NCI-H345 treated with DMSO at 0.1 percent for 48 hours (cell line): ENCODE measurements at regions not wholly inside any gene's neighbourhood (a gene's known extent, or its start where the extent isn't known, plus 50 kb on each side); places are given as distances from the start of the nearest gene placed in this dataset.

Experiments
- DNase-seq: peaks from one replicate; lab custom pipeline; 2025; ENCODE audit not compliant: unreplicated experiment; lab: John Stamatoyannopoulos, UW

DNA sequence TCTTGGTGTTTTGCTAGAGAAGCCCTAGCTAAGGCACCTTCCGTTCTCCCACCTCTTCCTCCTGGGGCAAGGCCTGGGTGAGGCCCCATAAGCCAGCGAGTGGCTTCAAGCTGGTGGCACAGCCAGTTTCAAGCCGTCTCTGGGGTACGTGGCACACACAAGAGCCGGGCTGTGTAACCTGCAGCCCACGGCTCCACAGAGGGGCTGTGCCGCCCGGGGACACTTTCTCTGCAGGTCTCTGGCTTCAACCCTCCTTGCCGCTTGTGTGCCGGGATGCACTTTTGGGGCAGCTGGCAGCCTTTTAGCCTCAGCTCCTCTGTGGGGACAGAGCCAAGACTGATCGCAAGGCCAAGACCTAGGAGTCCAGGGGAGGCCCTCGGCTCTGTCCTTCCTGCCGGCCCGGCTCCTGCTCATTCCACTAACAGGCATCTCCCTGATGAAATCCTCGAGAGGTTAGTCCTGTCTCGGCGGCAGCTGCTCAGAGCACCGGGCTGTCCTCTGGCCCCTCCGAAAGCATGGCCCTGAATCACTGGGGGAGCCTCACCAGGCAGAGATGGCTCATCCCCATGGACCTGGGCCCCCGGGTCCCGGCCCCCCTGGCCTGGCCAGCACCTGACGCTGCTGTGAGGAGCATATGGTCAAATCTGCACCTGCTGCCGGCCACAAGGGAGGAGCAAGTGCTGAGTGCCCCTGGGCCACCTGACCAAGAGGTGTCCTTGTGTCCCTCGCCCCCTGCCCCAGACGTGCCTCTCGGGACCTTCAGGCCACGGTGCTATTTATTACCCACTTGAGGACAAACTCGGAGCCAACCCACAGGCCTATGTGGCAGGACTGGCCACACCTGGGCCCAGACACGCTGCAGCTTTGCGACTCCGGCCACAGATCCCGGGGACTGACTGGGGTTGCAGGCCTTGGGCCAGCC is 98.5 kb downstream of the METRNL start:
- DNase-seq = no peak

DNA sequence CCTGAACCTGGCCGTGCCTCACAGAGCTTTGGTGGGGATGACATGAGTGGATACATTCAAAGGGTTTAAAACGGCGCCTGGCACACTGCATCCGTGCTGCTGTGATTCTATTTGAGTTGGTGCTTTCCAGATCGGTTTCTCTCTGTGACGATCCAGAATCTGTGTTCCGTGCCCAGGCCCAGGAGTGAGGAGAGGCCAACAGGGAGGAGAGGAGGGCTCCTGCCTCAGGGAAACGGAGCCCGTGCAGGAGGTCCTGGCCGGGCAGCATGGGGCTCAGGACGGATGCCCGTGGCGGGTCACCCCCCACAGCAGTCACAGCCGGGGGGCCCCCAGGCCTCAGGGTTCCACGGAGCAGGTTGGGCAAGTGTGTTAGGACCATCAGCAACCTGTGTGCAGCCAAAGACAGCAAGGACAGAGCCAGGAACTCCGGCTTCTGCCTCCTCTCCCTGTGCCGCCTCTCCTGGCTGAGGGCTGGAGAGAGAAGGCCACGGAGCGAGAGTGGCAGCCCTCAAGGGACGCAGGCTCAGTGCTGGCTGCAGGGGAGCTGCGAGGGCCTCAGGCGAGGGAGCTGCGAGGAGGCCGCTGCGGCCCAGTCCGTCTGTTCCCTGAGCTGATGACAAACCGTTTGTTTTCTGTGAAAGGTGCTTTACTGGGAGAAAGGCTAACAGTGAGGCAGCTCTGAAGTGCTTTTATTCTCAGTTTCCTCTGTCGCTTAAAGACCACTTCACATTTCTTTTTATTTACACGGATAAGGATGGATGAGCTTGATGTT is 99.3 kb downstream of the METRNL start:
- DNase-seq = peak; percentile 99

DNA sequence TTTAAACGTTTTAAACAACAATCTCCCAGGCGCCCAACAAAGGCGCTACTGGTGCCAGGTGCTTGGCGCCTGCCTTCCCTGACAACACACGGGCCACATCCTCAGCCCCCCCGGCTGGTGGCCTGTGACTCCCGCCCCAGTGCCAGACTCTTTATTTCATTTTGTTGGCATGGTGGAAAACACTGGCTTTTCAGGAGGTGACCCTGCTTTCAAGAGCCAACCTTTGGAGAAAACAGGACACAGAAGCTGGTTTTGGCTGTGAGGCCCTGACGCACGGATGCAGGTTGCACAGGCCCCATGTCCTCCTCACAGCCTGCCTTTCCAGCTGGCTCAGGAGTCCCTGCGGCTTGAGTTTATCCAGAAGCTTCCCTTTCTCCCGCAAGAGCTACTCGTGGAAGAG is 100.0 kb downstream of the METRNL start:
- no peak for DNase-seq

GRCh38 chr17:83179811-83180210 is 100.4 kb downstream of the METRNL start:
- no peak for DNase-seq

GRCh38 chr17:83180264-83180995 is 101.0 kb downstream of the METRNL start:
- DNase-seq = no peak

- no peak for DNase-seq
Observed at GRCh38 chr17:83180996-83181481, 101.6 kb downstream of the METRNL start.

DNA sequence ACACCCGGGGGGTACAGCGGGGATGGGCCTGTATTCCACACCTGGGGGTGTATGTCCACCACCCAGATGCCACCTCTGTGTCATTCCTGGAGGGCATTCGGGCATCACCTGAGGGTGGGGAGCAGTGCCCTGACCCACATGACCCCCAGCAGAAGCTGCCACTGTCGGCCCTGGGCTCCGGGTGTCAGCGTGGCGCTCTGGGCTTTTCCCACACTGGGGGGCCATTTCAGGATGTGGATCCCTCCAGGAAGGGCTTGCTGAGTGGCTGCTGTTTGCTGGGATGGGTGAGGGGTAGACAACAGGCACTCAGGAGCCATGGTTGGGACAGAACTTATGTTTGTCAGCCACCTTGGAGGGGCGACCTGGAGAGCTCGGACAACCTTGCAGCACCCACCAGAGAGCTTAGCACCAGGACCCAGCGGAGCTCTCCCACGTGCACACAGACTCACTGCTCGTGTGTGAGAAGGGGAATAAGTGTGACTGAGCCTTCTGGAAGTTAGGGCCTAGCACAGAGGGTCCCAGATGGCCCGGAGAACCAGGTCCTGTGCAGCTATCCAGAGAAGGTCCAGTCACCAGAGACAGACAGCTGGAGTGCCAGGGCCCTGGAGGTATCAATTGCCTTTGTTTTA is 102.7 kb downstream of the METRNL start:
- no peak for DNase-seq

DNA sequence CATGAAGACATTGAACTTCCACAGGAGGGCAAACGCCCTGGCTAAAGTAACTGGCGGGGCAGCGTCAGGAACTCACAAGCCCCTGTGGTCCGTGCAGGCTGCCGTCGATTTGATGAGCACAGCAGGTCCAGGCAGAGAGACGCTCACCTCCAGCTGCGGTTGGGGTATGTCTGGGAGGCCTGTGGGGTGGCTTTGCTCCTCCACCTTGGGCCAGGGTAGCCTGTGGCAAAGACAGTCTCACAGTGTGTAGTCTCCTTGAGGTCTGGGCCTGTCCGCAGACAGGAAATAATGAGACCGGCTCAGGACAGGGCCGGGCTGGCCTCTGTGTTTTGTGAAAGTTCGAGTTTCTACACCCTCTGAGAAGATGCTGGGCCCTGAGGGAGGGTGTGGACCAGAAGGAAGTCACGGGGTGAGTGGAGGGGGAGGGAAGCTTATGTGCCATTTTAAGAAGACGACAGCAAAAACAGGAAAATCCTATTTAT is 103.3 kb downstream of the METRNL start:
- DNase-seq = no peak

DNA sequence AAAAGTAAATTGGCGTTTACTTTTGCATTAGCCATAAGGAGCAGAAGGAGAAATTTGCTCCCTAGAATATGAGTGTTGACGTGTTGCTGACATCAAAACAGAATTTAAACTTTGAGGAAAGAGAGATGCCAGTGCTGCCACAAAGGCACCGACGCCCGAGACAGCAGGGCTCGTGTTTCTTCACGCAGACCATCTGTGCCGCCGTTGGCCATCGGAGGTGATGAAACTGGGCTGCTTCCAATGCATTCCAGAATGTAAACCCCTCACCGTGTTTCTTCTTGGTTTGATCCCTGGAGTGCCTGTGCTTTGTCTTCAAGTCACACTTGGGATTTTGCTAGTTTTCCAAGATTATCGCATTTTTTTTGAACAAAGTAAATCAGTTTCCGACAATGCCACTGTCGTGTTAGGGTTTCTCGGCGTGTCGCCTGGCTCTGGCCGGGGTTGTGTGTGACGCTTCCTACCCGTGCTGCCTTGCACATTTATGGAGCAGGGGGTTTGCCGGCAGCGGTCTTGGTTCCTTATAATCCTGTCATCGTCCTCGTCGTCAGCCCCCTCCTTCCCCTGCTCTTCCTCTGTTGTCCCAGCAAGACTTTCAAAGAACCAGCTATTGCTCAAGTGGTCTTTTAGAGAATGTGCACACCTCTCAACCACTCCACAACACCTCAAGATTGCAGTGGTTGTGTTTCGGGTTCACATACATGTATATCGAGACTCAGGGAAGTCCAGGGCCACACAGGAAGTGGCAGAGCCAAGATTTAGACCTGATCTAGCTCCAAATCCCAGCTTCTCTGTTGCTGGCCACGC is 103.9 kb downstream of the METRNL start:
- no peak for DNase-seq

DNA sequence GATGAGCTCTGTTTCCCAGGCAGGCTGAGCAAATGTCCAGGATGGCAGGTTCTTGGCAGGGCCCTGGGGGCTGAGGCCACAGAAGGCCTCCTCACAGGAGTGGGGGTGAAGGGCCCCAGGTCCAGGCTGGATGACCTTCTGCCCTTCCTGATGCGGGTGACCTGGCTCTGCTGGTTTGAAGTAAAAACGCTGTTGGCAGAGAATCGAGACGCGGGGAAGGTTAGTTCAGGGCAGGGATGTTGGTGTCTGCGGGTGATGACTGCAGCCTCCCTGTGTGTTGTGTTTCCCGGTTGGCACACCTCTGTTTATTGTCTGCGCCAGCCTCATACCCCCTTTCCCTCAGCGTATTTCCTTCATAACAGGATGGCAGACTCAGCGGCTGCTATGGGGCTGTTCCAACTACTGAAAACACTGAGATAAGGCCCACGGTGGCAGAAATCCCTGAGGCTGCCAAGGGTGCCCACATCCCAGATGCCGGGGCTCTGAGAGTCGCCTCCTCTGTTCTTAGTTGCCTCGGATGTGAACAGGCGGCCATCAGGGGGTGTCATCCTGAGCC is 104.6 kb downstream of the METRNL start:
- DNase-seq = no peak

- DNase-seq = no peak
Observed at GRCh38 chr17:83185023-83186002, 105.9 kb downstream of the METRNL start.

GRCh38 chr17:83186226-83186625 is 106.8 kb downstream of the METRNL start:
- no peak for DNase-seq

- DNase-seq = no peak
Observed at GRCh38 chr17:83186751-83187421, 107.5 kb downstream of the METRNL start.

GRCh38 chr17:83187782-83188311 is 108.4 kb downstream of the METRNL start:
- DNase-seq = no peak

DNA sequence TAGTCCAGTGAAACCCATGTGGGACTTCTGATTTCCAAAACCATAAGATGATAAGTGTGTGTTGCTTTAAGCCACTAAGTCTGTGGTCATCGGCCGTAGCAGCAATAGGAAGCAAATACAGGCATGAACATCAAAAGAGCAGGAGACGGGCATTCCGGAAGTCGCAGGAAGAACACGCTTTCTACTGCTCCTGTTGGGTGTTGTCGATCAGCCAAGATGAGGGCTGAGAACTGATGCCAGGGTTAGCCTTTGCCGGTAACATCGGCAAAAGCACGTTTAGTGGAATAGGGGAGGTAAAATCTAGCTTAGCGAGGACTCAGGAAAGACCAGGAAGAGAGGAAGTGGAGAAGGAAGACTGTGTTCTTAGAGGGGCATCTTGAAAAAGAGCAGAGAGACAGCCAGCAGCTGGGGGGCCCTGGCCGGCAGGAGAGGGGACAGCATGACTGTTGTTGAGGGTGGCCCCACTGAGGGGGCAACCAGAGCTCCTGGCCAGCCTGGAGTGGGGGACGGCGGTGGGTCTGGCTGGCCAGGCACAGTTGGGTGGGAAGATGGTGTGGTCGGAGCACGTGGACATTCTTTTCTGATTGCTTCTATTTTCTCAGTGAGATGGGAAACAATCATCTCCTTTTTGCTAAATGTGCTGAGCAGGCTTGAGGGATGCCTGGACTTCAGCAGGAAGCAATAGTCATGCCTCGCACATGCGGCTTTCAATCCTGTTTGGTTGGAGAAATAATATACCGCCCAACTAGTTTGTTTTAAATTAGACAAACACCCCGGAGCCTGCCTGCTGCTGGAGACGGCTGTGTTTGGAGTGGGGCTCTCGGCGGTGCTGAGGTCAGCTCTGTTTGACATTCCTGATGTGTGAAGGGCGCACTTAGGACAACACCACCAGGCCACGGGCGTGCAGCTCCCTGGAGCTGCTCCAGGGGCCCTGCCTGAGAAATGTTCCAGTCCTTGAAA is 109.9 kb downstream of the METRNL start:
- no peak for DNase-seq

DNA sequence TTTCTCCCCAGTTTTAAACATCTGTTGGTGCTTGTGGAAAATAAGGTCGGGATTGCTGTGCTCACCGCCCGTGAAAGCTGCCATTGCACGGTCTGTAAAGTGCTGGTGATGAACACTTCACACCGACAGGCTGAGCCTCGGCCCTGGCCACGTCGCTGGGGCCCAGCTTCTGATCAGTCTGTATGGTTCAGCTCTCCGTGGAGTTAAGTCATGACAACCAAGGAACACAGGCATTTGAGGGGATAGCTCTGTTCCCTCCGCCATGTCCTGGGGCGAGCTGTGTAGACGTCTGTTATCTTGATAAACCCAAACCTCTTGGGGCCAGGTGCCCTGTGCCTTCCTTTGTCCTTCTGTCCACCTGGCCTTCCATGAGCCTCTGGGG is 110.6 kb downstream of the METRNL start:
- no peak for DNase-seq
